ENCODE measurements at regions not wholly inside any gene's neighbourhood (a gene's known extent, or its start where the extent isn't known, plus 50 kb on each side); places are given as distances from the start of the nearest gene placed in this dataset.

GRCh38 chr9:75624998-75625397, 265.5 kb upstream of the PCSK5 start:
- no peak overlapping the region for H3K4me3 ChIP-seq (ENCODE audit: control insufficient read depth, low read depth, low read length)
- TF ChIP-seq, protein P1, sequence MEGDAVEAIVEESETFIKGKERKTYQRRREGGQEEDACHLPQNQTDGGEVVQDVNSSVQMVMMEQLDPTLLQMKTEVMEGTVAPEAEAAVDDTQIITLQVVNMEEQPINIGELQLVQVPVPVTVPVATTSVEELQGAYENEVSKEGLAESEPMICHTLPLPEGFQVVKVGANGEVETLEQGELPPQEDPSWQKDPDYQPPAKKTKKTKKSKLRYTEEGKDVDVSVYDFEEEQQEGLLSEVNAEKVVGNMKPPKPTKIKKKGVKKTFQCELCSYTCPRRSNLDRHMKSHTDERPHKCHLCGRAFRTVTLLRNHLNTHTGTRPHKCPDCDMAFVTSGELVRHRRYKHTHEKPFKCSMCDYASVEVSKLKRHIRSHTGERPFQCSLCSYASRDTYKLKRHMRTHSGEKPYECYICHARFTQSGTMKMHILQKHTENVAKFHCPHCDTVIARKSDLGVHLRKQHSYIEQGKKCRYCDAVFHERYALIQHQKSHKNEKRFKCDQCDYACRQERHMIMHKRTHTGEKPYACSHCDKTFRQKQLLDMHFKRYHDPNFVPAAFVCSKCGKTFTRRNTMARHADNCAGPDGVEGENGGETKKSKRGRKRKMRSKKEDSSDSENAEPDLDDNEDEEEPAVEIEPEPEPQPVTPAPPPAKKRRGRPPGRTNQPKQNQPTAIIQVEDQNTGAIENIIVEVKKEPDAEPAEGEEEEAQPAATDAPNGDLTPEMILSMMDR (IDR thresholded peaks at IDR 0.05; ENCODE audit: control insufficient read depth, insufficient read depth, low read depth, low read length, missing control alignments): no peak
- no peak for DNase-seq (ENCODE audit: low read depth)

- no peak overlapping the region for H3K4me3 ChIP-seq (ENCODE audit: control insufficient read depth, low read depth, low read length)
- TF ChIP-seq, protein P1 (IDR thresholded peaks at IDR 0.05; ENCODE audit: control insufficient read depth, insufficient read depth, low read depth, low read length, missing control alignments): no peak
- DNase-seq (ENCODE audit: low read depth): no peak
Observed at GRCh38 chr9:75626860-75627259, 263.6 kb upstream of the PCSK5 start.

DNA sequence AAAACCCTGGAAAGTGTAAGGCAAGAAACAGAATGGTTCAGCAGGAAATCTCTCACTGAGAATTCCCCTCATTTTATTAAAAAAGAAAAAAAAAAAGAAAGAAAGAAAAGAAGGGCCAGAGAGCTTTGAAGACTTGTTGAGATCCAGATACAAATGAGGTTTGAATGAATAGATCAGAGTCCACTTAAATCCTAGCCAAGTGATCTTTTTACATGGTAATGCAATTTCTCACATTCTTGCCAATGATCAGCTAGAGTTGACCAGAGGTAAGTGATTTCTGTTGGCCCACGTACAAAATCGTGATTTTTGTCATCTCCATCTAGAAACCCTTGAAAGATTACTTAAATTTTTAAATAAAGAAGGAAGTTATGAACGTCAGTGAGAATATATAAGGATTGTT, 261.5 kb upstream of the PCSK5 start:
- no peak overlapping the region for H3K4me3 ChIP-seq (ENCODE audit: control insufficient read depth, low read depth, low read length)
- TF ChIP-seq, protein P1 (IDR thresholded peaks at IDR 0.05; ENCODE audit: control insufficient read depth, insufficient read depth, low read depth, low read length, missing control alignments): no peak
- DNase-seq (ENCODE audit: low read depth): no peak

- H3K4me3 ChIP-seq (ENCODE audit: control insufficient read depth, low read depth, low read length): no peak overlapping the region
- no peak for DNase-seq (ENCODE audit: low read depth)
- TF ChIP-seq, protein P1 (IDR thresholded peaks at IDR 0.05; ENCODE audit: control insufficient read depth, insufficient read depth, low read depth, low read length, missing control alignments): no peak
Observed at GRCh38 chr9:75633451-75634057, 256.9 kb upstream of the PCSK5 start.

GRCh38 chr9:75636427-75637045, 253.9 kb upstream of the PCSK5 start:
- no peak overlapping the region for H3K4me3 ChIP-seq (ENCODE audit: control insufficient read depth, low read depth, low read length)
- no peak for DNase-seq (ENCODE audit: low read depth)
- TF ChIP-seq, protein P1 (IDR thresholded peaks at IDR 0.05; ENCODE audit: control insufficient read depth, insufficient read depth, low read depth, low read length, missing control alignments): no peak

DNA sequence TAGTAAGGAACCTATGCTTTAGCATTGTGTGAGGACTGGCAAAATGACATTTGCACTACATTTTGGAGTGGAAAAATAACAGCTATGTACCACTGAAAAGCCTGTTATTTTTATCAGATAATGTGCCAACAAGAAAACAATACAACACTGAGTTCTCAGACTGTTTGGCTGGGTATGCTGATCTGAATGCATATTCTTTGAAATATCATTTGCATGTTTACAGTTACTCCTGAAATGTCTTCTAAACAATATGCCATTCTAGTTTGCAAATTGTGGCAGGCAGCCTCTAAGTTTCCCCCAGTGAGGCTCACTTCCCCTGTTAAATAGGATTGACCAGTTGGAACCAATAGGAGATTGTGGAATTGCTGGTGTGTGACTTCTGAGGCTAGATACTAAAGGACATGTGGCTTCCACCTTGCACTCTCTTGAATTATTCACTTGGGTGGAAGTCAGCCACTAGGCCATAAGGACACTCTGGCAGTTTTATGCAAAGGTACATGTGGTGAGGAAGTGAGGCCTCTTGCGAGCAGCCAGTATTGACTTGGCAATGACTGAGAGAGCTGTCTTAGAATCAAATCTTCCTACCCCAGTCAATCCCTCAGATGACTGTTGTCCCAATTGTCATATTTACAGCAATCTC, 250.4 kb upstream of the PCSK5 start:
- TF ChIP-seq, protein P1 (IDR thresholded peaks at IDR 0.05; ENCODE audit: control insufficient read depth, insufficient read depth, low read depth, low read length, missing control alignments): no peak
- H3K4me3 ChIP-seq (ENCODE audit: control insufficient read depth, low read depth, low read length): no peak overlapping the region
- DNase-seq (ENCODE audit: low read depth): no peak
